B cell (primary cell): ENCODE measurements at regions not wholly inside any gene's neighbourhood (a gene's known extent, or its start where the extent isn't known, plus 50 kb on each side); places are given as distances from the start of the nearest gene placed in this dataset.

Experiments
- CTCF ChIP-seq: fragments of 200-600 bp; IDR thresholded peaks from one replicate; pipeline ENCODE4 v1.8.0; 2022; ENCODE audit warnings: antibody characterized with exemption, mild to moderate bottlenecking
- EZH2 ChIP-seq: IDR thresholded peaks from 2 replicates; pipeline ENCODE4 v1.6.1; 2012; ENCODE audit warnings: borderline replicate concordance, low read depth, mild to moderate bottlenecking, moderate library complexity, low read length; ENCODE audit not compliant: insufficient read depth, poor library complexity, severe bottlenecking

- TF ChIP-seq CTCF (no peak), EZH2 (no peak)
Observed at GRCh38 chr1:113201560-113201959, 128.6 kb downstream of the LRIG2 start.
